ENCODE measurements at regions not wholly inside any gene's neighbourhood (a gene's known extent, or its start where the extent isn't known, plus 50 kb on each side); places are given as distances from the start of the nearest gene placed in this dataset.
"Not testable (repeated sequence)": the region's sequence is repeated elsewhere in the genome, so short reads cannot be mapped to it uniquely, and the experiment has no call there.

DNA sequence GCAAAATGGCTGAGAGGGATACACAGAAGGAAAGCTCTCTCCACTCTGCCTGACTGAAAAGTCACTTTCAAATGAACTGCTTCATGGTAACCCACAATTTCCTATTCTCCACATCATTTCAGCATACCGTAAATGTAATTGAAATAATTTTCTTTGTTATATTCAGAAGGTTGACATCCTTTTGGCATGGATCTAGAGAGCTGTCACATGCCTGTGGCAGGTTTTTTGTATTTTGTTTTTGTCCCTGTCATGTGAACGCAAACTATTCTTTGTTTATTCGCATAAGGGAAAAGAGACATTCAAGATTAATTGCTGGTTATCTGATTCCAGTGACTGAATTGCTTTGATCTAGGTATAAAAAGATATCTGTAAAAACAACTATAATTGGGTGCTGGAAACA lies 1808.1 kb downstream of the NCAM2 start:
- no peak for DNase-seq

DNA sequence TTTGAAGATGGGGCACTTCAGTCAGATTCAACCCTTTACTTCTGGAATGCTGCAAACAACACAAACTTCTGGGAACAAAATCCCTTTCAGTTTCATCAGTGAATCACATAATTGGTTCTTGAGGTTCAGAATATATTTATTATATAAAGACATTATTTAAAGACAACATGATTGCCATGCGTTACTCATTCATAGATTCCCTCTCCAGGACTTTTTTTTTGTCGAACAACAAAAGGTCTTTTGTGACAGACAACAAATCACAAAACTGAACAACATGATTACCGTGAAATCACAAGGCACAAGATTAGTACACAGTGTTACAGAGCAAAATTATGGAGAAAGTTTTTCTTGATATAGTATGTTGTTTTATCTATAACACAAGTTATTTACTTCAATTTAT lies 1815.0 kb downstream of the NCAM2 start:
- DNase-seq = no peak

DNA sequence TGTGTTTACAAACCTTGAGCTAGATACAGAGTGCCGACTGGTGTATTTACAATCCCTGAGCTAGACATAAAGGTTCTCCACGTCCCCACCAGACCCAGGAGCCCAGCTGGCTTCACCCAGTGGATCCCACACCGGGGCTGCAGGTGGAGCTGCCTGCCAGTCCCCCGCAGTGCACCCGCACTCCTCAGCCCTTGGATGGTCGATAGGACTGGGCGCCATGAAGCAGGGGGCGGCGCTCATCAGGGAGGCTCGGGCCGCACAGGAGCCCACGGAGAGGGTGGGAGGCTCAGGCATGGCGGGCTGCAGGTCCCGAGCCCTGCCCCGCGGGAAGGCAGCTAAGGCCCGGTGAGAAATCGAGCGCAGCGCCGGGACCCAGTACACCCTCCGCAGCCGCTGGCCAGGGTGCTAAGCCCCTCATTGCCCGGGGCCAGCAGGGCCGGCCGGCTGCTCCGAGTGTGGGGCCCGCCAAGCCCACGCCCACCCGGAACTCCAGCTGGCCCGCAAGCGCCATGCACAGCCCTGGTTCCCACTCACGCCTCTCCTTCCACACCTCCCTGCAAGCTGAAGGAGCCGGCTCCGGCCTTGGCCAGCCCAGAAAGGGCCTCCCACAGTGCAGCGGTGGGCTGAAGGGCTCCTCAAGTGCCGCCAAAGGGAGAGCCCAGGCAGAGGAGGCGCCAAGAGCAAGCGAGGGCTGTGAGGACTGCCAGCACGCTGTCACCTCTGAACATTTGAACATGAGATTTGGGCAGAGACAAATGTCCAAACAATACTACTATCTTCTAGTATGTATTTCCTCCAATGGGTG lies 1820.7 kb downstream of the NCAM2 start:
- DNase-seq = not testable (repeated sequence)

DNA sequence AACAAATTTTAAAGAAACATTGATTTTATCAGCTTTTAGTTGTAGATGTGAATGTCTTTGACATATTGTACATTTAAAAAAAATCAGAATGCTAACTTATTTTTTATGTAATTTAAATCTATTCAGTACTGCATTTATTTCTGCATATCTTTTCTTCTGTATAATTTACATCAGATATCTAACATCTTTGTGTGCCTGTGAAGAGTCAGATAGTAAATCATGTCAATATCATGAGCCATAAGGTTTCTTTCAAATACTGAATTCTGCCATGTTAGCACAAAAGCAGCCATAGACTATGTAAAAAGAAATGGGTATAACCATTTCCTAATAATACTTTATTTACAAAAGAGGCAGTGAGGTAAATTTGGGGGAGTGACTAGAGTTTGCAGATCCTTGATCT lies 1829.2 kb downstream of the NCAM2 start:
- no peak for DNase-seq

DNA sequence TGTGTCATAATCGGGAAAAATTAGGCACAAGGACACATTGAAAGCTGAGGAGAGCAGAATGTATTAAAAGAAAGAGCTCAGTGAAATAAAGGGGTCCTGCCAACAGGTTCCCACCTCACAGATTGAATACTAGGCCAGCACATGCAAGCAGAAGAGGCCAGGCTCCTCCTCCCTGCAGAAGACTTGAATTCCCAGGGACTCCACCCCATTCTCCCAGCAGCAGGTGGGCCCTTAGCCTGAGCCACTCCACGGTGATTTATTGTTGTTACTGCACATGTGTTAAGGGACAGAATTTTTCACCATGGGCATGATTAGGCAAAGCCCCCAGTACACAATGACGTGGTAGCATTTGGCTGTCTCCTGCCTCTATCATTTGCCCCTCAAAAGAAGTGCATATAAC lies 1844.7 kb downstream of the NCAM2 start:
- DNase-seq = no peak

DNA sequence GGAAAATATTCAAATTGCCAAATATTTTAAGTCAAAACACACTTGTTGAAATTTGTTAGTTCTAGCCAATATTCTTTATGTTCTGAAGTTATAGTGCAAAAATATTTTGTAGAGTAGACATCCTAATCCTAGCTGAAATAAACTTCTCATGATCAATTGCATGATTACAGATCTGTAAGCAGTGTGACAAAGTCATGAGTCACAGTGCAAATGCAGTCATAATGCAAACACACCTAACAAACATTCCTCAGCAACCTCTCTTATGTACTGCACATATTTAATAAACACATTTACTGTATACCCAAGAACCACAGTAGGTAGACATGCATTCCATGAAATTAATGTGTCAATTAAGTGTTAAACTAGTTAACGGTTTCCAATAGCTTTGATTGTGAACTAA lies 1857.4 kb downstream of the NCAM2 start:
- no peak for DNase-seq

DNA sequence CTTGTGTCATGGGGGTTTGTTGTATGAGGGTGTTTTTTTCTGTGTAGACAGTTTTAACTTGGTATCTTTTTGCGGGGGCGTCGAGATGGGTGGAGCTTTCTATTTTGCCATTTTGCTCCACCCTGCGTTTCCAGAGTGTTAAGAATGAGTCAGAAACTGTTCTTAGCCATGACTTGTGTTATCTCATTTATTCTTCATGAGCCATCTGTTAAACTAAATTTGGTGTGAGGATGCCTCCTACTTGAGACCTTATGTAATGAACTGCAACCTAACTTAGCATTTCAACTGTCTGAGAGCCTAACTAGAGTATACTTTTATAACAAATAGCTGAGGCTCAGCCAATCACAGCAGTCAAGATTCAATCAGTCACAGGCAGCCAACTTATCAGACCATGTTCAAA lies 1873.5 kb downstream of the NCAM2 start:
- no peak for DNase-seq

DNA sequence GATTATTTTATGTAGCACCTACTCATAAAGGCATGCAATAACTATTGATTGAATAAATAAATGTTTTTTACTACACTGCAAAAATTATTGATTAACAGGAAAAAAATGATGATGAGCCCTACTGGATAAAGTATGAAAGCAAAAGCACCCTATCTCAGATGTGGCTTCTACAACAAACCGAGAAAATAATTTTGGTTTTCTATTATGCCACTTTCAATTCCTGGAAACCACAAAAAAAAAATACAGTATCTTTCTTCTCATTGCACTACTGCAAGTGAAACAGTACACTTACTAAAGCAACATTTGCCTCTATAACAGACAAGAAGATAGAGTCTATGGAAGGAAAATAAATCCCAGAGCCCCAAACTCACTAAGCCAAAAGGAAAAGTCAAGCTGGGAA lies 1882.4 kb downstream of the NCAM2 start:
- DNase-seq = no peak

DNA sequence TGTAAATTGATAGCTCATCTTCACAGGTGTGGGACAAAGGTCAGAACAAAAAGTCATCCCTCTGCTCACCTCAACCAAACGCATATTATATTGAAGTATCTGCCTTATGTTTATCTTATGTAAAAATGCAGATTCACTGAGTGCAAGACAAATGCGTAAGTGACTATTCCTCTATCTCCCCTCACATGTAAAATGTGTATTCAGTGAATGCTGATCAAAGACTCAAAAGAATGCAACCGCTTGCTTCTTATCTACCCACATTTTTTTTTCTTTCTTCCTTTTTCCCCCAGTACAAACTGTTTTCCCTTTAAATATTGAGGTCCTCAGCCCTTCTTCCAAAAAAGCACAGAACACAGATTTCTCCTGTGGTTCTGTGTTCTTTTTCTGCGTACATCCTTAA lies 1882.9 kb downstream of the NCAM2 start:
- DNase-seq = no peak

DNA sequence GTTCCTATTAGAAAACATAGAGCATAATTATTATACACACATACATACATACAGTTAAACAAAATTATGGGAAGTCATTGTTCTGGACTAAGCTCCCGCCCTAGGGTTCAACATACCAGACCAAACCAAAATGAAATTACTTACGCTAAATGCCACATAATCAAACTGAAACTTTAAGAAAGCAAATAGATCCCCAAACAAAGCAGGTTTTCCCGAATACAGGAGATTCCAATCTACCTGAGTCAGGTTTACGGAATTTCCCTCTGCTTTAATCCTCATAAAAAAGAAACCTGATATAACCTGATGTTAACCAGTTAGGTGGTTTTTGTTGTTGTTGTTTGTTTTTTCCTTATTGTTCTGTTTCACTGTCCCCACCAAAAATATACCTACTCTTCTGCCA lies 1886.9 kb downstream of the NCAM2 start:
- DNase-seq = no peak

DNA sequence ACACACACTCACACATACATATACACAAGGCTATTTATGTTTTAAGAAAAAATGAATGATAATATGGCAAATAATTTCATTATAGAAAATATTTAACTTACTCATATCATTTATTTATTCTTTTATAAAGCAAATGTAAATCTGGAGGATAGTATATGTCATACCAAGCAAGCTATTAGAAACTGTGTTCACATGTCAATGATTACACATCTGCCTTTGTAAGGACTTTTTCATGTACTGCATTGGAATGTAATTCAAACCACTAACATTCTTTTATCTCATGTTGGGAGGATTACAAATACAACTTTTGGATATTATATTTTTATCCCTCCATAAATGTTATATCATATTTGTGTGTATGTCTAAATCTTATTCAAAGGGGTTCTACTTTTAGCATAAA lies 1887.4 kb downstream of the NCAM2 start:
- DNase-seq = no peak

DNA sequence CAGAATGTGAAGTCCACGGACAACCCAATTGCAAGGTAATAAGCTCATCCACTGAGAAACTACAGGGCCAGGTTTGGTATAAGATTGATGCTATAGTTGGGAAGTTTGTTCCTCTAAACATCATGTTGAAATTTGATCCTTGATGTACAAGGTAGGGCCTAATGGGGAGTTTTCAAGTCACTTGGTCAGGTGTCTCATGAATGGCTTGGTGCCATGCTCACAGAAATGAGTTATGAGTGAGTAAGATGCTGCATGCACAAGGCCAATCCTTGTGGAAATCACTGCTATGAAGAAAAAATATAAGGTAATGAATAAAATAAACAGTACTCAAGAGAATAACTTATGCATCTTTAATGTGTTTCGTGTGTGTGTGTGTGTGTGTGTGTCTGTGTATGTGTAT lies 1891.2 kb downstream of the NCAM2 start:
- DNase-seq = no peak

DNA sequence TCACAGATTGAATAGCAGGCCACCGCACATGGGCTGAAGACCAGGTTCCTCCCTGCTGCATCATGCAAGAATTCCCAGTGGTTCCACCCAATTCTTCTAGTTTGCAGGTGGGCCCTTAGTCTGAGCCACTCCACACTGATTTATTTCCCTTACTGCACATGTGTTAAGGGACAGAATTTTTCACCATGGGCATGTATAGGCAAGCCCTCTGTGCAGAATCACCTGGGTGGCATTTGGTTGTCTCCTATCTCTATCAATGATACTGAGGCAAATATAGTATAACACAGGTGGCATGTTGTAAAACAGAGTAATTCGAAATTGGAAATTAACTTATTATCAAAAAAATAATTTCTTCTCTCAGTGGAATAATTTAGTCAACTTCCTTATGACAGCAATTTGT lies 1892.4 kb downstream of the NCAM2 start:
- DNase-seq = no peak

DNA sequence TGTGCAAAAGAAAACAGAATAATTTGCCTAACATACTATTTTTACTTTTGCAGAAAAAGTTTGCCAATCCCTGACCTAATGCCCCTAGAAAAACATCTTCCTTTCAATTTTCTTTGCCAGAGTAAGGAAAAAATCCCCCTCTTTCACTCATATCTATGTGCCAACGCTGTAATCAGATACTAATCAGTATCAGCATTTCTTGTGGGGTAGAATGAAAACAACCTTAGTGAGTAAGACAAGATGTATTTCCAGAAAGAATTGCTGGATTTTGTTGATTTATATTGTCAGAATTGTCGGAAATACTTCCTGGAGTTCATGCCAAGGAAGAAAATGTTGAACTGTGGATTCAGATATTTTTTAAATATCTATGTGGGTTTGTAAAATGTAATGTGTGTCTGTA lies 1893.8 kb downstream of the NCAM2 start:
- no peak for DNase-seq

DNA sequence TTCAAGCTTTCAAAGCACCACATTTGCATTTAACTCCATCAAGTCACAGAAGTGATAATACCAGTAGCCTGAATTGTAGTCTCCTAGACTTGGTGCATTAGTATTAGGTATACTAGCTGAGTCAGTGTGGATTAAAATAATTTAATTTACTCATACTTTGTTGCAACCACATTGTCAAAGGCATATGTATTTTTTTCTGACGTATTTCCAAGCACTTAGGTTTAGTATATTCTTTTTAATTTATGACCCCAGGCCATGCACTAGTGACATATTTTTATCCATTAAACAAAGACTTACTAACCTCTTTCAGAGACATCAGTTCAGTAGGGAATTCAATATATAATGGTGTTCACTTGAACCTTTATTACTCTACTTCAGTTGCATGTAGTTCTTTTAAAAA lies 1894.5 kb downstream of the NCAM2 start:
- DNase-seq = no peak

DNA sequence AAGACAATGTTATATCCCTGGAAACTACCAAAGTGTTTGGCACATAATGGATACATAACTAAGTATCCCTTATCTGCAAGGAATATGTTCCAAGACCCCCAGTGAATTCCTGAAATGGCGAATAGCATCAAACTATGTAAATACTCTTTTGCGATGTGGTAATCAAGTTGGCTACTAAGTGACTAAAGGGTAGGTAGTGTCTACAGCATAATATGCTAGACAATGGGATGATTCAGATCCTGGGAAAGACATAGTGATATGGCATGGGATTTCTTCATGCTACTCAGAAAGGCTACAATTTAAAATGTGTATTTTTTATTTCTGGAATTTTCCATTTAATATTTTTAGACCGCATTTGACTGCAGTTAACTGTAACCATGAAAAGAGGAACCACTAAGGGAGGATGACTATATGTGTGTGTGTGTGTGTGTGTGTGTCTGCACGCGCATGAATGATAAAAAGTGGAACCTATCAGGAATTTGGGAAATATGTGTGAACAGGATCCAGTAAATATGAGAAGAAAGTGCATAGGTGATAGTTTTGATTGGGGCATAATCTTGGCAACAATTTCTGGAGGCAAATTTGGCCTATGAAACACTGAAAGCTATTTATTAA lies 1899.9 kb downstream of the NCAM2 start:
- no peak for DNase-seq

DNA sequence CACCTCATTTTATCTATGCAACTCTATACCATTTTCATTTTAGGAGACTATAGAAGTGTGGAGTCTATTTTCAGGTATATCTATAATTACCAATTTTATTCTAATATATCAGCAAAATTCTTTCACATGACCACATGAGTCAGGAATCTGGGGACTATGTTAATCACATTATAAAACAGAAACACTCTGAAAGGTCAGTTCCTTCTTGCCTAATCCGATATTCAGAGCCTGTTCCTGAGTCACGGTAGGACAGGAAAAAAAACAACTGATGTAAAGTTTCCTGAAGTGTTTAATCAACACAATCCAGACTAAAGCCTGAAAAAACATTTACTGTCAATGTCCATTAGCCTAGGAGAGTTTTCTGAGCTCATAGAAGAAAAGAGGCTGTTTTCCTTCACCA lies 1902.3 kb downstream of the NCAM2 start:
- DNase-seq = no peak

DNA sequence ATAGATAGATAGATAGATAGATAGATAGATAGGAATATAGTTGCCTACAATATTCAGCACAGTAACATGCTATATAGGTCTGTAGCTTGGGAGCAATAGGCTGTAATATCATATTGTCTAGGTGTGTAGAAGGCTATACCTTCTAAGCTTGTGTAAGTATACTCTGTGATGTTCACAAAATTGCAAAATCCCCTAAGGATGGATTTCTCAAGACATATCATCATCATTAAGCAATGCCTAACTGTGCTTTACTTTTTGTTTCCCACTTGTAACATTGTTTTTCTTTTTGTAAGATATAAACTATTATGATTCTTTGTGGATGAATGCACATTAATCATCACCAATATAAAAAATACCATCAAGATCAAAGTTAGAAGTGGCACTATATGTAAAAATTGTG lies 1905.6 kb downstream of the NCAM2 start:
- DNase-seq = no peak

DNA sequence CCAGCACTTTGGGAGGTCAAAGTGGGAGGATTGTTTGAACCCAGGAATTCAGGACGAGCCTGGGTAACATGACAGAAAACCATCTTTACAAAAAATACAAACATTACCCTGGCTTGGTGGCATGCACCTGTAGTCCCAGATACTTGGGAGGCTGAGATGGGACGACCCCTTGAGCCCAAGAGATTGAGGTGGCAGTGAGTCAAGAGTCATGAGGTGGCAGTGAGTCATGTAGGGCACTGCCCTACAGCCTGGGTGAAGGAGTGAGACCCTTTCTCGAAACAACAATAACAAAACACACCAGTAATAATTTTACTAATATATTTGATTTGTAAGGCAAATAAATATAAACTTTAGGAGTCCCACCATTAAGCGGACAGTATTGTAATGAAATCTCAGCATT lies 1906.2 kb downstream of the NCAM2 start:
- DNase-seq = no peak

DNA sequence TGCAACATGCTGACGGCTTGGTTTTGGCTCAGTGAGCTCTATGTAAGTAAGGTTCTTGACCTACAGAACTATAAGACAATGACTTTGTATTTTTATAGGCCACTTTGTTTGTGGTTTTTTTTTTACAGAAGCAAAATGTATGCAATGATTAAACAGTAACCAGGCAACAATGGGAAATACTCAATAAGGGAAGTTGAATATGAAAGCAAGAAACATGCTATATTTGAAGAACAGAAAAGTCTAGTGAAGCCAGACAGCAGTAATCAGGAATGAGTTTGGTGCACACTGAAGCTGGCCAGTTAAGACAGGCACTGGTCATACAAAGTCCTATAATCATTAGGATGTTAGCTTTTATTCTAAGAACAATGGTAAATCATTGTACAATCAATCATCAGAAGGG lies 1926.8 kb downstream of the NCAM2 start:
- no peak for DNase-seq

DNA sequence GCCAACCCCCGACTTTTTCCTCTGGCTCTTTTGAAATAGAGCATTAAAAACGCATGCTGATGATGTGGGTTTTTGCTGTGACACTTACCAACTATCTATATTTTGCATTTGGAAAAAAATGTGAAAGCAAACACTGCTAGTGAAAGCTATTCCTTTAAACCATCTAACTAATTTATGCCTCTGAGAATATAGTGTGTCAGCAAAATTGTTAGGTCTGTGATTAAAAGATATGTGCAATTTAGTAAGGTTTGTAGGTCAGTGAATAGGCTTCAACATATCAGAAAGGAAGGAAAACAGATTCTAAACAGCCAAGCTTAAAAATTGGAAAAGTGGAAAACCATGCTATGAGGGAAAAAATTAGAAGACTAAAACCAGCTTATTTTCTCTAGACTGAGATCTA lies 1929.3 kb downstream of the NCAM2 start:
- DNase-seq = no peak

DNA sequence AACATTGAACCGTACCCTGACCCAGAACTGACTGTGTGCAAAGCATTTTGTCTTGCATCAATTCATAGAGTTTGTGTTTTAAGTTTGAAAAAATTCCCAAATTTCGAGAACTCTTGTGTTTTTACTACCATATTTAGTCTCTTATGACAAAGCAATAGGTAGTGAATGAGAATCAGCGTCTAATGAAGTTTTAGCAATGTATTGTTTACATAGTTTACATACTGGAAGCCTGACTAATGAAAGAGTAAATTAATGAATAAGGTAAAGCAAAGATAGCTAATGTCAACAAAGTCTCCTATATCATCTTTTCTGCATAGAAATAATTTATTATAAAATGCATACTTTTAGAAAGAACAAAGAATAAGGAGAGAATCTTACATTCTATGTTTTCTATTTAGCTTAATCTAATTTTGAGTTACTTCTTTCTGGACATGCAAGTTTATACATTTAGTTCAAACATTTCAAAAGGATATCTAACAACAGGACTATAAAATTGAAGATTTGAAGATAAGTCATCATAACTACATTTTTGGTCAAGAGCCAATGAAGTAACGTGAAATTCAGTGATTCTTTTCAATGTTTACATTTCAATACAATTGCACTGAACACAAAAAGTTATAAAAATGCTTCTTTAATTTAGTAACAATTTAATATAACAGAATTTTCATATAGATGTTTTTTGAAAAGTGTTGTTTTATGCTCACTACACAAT lies 1943.7 kb downstream of the NCAM2 start:
- no peak for DNase-seq

DNA sequence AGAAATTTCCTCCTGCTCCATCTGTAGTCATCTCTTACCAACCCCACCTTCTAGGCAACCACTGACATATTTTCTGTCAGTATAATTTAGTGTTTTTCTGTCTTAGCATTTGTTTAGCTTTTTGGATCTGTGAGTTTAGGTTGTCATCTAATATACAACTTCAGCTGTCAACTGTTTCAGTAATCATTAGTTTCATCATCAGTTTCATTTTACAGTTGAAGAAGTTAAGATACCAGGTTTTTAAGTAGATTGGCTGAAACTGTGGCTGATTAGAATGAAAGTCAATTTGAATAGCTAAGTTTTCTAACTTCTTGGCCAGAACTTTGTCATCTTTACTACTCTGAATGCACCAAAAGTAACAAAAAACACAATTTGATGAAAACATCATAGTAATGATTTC lies 1957.3 kb downstream of the NCAM2 start:
- DNase-seq = no peak

DNA sequence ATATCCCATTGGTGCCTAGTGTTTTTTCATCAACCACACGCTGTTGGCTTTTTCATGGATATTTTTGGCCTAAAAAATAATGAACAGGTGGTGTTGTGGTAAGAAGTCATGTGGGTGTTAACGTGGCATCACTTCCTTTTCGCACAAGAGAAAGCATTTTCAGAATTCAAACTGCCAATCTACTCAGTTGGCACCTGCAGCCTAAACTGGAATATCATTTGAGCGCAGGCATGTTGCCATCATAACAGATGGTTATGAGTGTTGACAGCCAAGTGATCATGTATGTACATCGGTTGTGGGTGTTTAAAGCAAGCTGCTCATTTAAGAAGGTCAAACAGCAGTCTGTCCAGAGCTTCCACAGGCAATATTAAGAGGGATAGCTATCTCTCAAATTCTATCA lies 1963.0 kb downstream of the NCAM2 start:
- peak; percentile 80 for DNase-seq
